HEK293T (cell line): ENCODE measurements at regions not wholly inside any gene's neighbourhood (a gene's known extent, or its start where the extent isn't known, plus 50 kb on each side); places are given as distances from the start of the nearest gene placed in this dataset.

Experiments
- NFRKB ChIP-seq: fragments of 450-650 bp; IDR thresholded peaks from 2 replicates; pipeline ENCODE4 v1.6.1; 2016; ENCODE audit warnings: mild to moderate bottlenecking, moderate library complexity
- SP1 ChIP-seq: fragments of 450-650 bp; IDR thresholded peaks from 2 replicates; pipeline ENCODE4 v1.6.1; 2017
- SUZ12 ChIP-seq: fragments of 450-650 bp; IDR thresholded peaks from 2 replicates; pipeline ENCODE4 v1.6.1; 2016; ENCODE audit warnings: mild to moderate bottlenecking
- ZNF384 ChIP-seq: fragments of 450-650 bp; IDR thresholded peaks from 2 replicates; pipeline ENCODE4 v1.6.1; 2016

DNA sequence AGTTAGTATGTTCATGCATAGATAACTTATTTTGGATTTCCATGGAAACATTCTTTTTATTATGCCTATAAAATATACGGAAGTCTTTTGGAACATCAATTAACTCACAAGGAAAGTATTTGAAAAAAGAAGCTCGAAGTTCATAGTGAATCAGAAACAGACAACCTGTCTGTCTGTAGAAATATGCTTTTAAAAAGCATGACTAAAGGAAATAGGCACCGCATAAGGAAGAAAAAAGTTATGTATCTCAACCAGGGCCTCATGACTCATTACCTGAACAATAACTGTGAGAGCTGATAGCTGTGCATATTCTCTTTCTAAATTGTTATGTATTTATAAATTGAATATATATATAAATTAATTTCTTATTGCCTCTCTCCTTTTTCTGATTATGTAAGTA lies 324.1 kb downstream of the TLL1 start:
- no peak for TF ChIP-seq NFRKB
- TF ChIP-seq SUZ12, result no peak
- no peak for TF ChIP-seq SP1
- TF ChIP-seq ZNF384, result no peak
